ENCODE measurements at regions not wholly inside any gene's neighbourhood (a gene's known extent, or its start where the extent isn't known, plus 50 kb on each side); places are given as distances from the start of the nearest gene placed in this dataset.

DNA sequence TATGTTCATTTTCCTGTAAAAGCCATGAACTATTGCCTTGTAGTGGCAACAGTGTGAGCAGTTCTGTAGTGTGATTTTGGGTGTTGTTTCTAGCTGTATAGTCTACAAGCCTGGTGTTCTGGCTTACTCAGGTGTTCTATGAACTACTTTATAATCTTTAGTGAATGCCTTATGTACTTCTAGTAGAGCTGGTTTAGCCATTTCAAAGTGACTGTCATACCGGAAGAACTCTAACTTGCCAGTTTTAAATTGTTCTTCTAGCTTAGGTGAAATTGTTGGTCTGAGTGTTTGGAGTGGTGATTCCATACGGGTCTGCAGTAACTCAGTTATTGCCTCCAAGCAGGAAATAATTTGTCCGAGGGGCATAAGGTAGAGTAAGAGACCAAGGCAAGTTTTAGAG is 150.2 kb upstream of the ZNF184 start:
- Histone ChIP-seq H3K36me3 (ENCODE audit: control insufficient read depth in 1 of 2, insufficient read depth in 2 of 2, low read length in 1 of 2) (no peaks in the 10 kb centered on the region), H3K27me3 (ENCODE audit: control insufficient read depth in 1 of 2, insufficient read depth in 2 of 2, low read length in 1 of 2) (peaks cover 0 to 1% of the 10 kb centered on the region in 2 donors), H3K27ac (ENCODE audit: low read depth in 1 of 2, low read length in 2 of 2) (no peak overlapping the region), H3K9me3 (ENCODE audit: control insufficient read depth, low read length) (no peaks in the 10 kb centered on the region), H3K4me3 (ENCODE audit: low read length in 2 of 2) (no peak overlapping the region), H3K4me1 (ENCODE audit: control insufficient read depth in 1 of 2, insufficient read depth in 2 of 2, low read length in 2 of 2) (no peaks in the 10 kb centered on the region)
- intact Hi-C loops (cut with DNase I): no loop called here
- 54 to 63% methylated on average over 3 of the region's 3 CpGs for WGBS, 2 donors
- ATAC-seq (ENCODE audit: low FRiP score): no peak
- no peak for DNase-seq

DNA sequence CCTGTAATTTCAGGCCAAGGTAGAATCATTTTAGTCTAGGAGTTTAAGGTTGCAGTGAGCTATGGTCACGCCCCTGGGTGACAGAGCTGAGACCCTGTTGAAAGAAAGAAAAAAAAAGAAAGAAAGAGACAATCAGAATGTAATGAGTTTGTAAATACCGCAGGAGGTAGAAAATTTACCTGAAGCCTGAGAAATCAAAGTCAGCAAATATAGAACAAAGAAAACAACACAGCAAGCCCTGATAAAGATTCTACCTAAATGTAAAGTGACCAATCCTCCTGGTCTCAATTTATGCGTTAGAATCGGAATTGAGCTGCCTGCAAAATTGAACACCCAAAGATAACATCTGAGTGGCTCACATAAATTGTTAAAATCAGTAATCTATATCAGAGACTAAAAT is 146.5 kb upstream of the ZNF184 start:
- no peaks in the 10 kb centered on the region for H3K27me3 ChIP-seq (ENCODE audit: control insufficient read depth in 1 of 2, insufficient read depth in 2 of 2, low read length in 1 of 2)
- no peaks in the 10 kb centered on the region for H3K4me1 ChIP-seq (ENCODE audit: control insufficient read depth in 1 of 2, insufficient read depth in 2 of 2, low read length in 2 of 2)
- H3K27ac ChIP-seq (ENCODE audit: low read depth in 1 of 2, low read length in 2 of 2): no peak overlapping the region
- H3K4me3 ChIP-seq (ENCODE audit: low read length in 2 of 2): no peak overlapping the region
- intact Hi-C loops (cut with DNase I): no loop called here
- no peak for ATAC-seq (ENCODE audit: low FRiP score)
- WGBS, 2 donors: 73 to 83% methylated on average over 4 of the region's 4 CpGs
- H3K36me3 ChIP-seq (ENCODE audit: control insufficient read depth in 1 of 2, insufficient read depth in 2 of 2, low read length in 1 of 2): no peaks in the 10 kb centered on the region
- DNase-seq: no peak
- H3K9me3 ChIP-seq (ENCODE audit: control insufficient read depth, low read length): no peaks in the 10 kb centered on the region

DNA sequence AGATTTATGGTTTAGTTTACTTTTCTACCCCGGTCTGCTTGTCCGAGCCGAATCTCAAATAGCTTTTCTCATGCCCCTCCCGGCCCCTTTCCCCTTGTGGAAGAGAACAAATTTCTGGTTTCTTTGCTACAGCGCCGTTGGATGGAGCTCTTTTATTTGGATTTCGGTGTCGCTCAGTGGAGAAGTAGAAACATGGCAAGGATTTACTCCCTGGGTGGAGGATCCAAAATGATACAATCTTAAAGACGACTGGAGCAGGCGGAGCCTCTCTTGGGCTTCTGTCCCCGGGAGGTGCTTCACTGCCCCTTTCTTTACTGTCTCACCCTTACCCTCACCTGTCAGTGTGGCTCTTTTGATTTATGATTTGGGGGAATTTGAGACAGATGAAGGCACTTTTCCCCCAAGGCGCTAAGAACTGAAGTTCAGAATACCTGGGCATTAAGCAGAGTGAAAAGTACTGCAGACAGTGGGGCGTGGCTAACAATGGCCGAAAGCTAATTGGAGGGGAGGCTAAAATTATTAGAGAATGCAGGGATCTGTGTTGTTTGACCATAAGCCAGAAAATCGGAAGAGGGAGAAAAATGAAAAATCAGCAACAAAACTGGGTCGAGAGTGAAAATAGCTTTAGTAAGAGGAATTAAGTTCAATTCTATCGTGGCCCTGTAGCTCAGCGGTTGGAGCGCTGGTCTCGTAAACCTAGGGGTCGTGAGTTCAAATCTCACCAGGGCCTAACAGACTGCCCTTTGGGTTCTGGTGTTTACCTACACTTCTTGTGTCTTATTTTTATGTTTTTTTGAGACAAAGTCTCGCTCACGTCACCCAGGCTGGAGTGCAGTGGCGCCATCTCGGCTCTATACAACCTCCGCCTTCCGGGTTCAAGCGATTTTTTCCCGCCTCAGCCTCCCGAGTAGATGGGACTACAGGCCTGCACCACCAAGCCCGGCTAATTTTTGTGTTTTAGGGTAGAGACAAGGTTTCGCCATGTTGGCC is 145.1 kb upstream of the ZNF184 start:
- Histone ChIP-seq H3K4me1 (ENCODE audit: control insufficient read depth in 1 of 2, insufficient read depth in 2 of 2, low read length in 2 of 2) (no peaks in the 10 kb centered on the region), H3K9me3 (ENCODE audit: control insufficient read depth, low read length) (peaks cover 3% of the 10 kb centered on the region), H3K4me3 (ENCODE audit: low read length in 2 of 2) (no peak overlapping the region), H3K27ac (ENCODE audit: low read depth in 1 of 2, low read length in 2 of 2) (no peak overlapping the region), H3K36me3 (ENCODE audit: control insufficient read depth in 1 of 2, insufficient read depth in 2 of 2, low read length in 1 of 2) (no peaks in the 10 kb centered on the region), H3K27me3 (ENCODE audit: control insufficient read depth in 1 of 2, insufficient read depth in 2 of 2, low read length in 1 of 2) (no peaks in the 10 kb centered on the region)
- intact Hi-C loops (cut with DNase I): no loop called here
- WGBS, 2 donors: 27 to 32% methylated on average over 32 of the region's 32 CpGs
- DNase-seq: no peak
- peak; percentile 19 for ATAC-seq (ENCODE audit: low FRiP score)

DNA sequence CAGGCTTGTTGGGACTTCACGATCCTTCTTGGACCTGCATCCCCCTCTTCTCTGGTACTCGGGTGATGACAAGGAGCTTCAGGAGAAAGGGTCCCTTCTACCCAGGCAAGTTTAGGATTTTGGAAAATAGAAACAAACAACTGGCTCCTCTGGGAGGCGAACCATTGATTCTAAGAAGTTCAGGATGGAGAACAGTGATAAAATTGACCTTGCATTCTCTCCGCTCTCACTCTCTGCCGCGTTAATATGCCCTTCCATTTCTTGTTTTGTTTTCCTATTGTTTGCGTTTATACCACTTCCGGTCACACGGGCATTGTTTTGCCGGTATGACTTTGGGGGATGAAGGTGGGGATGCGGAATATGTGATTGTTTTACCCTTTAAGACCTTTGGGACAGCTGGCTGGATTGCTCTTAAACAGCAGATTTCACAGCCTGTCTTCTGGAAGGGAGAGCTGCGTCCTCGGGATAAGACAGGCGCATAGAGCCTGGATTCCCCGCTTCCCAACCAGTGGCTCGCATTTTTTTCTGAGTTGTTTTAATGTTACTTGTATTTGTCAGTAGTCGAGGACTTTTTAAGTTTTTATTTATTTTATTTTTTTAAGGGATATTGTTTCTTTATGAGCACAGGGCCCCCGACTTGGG is 144.3 kb upstream of the ZNF184 start:
- Histone ChIP-seq H3K4me1 (ENCODE audit: control insufficient read depth in 1 of 2, insufficient read depth in 2 of 2, low read length in 2 of 2) (no peaks in the 10 kb centered on the region), H3K9me3 (ENCODE audit: control insufficient read depth, low read length) (peaks cover 3% of the 10 kb centered on the region), H3K36me3 (ENCODE audit: control insufficient read depth in 1 of 2, insufficient read depth in 2 of 2, low read length in 1 of 2) (no peaks in the 10 kb centered on the region), H3K27ac (ENCODE audit: low read depth in 1 of 2, low read length in 2 of 2) (no peak overlapping the region), H3K27me3 (ENCODE audit: control insufficient read depth in 1 of 2, insufficient read depth in 2 of 2, low read length in 1 of 2) (no peaks in the 10 kb centered on the region), H3K4me3 (ENCODE audit: low read length in 2 of 2) (peak overlapping the region in 1 of 2 donors; percentile 21)
- intact Hi-C loops (cut with DNase I): no loop called here
- 2 to 3% methylated on average over 18 of the region's 18 CpGs for WGBS, 2 donors
- DNase-seq (no peak), ATAC-seq (ENCODE audit: low FRiP score) (no peak)

DNA sequence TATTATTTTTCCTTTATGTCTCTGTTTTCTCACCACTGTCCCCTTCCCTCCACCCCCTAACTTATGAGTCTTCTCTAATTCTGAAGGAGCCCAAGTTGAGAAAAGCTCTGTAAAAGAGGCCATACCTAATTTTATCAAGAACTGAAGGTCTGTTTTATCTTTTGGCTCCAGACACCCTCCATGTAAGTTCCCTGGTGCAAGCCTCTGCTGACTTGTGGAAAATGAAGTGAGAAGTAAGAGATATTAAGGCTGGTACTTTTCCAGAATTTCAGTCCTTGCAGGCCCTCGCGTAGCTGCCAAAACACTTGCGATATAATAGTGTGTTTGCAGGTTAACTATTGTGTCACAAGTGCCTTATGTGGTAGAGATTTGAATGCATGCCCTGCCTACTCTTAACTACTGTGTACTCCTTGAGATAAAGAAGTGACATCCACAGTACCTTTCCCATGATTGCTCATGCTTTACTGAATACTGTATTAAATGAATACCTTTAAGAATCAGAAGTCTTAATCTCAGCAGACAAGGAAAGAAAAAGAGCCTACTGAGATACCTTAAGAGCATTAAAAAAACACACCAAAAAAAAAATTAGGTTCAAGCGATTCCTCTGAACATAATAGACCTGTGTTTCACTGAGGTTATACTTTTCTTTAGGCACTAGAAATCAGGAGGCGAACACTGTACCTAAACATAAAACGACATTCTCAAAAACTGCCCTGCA is 143.6 kb upstream of the ZNF184 start:
- 20 to 31% methylated on average over 6 of the region's 6 CpGs for WGBS, 2 donors
- ATAC-seq (ENCODE audit: low FRiP score): no peak
- Histone ChIP-seq H3K27ac (ENCODE audit: low read depth in 1 of 2, low read length in 2 of 2) (no peak overlapping the region), H3K4me3 (ENCODE audit: low read length in 2 of 2) (no peak overlapping the region), H3K27me3 (ENCODE audit: control insufficient read depth in 1 of 2, insufficient read depth in 2 of 2, low read length in 1 of 2) (no peaks in the 10 kb centered on the region), H3K9me3 (ENCODE audit: control insufficient read depth, low read length) (peaks cover 3% of the 10 kb centered on the region), H3K4me1 (ENCODE audit: control insufficient read depth in 1 of 2, insufficient read depth in 2 of 2, low read length in 2 of 2) (no peaks in the 10 kb centered on the region), H3K36me3 (ENCODE audit: control insufficient read depth in 1 of 2, insufficient read depth in 2 of 2, low read length in 1 of 2) (no peaks in the 10 kb centered on the region)
- DNase-seq: no peak
- intact Hi-C loops (cut with DNase I): no loop called here

DNA sequence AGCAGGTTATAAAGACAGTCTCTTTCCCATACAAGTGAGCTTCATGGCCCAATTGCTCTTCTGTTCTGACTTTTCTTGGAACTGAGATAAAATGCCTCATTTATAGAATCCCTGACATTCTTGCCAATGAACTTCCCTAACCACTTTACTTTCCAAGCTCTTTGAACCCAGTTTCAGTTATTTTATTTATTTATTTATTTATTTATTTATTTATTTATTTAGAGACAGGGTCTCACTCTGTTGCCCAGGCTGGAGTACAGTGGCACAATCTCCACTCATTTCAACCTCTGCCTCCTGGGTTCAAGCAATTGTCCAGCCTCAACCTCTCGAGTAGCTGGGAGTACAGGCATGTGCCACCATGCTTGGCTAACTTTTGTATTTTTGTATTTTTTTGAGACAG is 138.5 kb upstream of the ZNF184 start:
- DNase-seq (no peak), ATAC-seq (ENCODE audit: low FRiP score) (no peak)
- Histone ChIP-seq H3K27me3 (ENCODE audit: control insufficient read depth in 1 of 2, insufficient read depth in 2 of 2, low read length in 1 of 2) (peaks cover 1 to 3% of the 10 kb centered on the region in 2 donors), H3K36me3 (ENCODE audit: control insufficient read depth in 1 of 2, insufficient read depth in 2 of 2, low read length in 1 of 2) (no peaks in the 10 kb centered on the region), H3K9me3 (ENCODE audit: control insufficient read depth, low read length) (peaks cover 3% of the 10 kb centered on the region), H3K27ac (ENCODE audit: low read depth in 1 of 2, low read length in 2 of 2) (no peak overlapping the region), H3K4me3 (ENCODE audit: low read length in 2 of 2) (no peak overlapping the region), H3K4me1 (ENCODE audit: control insufficient read depth in 1 of 2, insufficient read depth in 2 of 2, low read length in 2 of 2) (no peaks in the 10 kb centered on the region)
- intact Hi-C loops (cut with DNase I): no loop called here
- 75 to 78% methylated on average over 1 of the region's 1 CpG for WGBS, 2 donors

DNA sequence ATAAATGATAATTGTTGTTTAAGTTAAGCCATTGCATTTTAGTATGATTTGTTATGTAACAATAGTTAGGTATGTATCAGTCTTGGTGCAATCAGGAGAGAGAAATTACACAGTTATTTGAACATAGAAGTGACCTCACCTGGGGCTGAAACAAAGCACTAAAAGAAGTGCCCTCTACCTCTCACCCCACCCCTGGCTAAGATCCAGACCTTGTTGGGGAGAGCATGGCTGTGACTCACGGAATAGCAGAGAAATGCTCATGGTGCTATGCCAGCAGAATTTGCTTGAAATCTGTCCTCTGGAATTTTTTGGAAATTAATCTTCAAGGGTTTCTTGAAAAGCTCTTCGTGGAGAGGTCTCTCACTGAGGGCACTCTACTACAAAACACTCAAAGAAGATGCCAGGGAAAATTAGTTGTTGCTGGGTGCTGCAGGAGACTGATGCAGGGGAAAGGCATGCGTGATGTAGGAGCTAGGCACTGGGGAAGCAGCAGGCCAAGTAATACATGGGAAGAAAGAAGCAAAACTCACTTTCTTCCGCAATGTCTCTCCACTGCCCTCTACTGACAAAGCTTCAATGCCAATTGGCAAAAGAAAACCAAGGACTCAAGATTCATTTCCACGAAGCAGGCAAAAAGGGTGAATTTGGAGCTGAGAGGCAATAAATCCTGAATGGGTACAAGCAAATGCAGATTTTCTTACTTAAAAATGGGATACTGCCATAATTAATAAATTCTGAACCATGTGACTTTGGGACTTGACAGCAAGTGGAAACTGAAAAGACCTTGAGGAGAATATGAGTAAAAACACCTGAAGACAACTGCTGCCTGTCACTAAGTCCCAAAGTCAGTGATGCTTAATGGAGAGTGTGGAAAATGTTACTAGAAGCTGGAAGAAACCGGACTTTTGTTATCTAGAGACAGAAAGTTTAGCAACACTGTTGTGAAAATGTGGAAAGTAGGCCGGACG is 136.3 kb upstream of the ZNF184 start:
- H3K27me3 ChIP-seq (ENCODE audit: control insufficient read depth in 1 of 2, insufficient read depth in 2 of 2, low read length in 1 of 2): peaks cover 1 to 3% of the 10 kb centered on the region in 2 donors
- no peaks in the 10 kb centered on the region for H3K4me1 ChIP-seq (ENCODE audit: control insufficient read depth in 1 of 2, insufficient read depth in 2 of 2, low read length in 2 of 2)
- ATAC-seq (ENCODE audit: low FRiP score): no peak

More for the DNA sequence above, 136.3 kb upstream of the ZNF184 start:
- WGBS, 2 donors: 37 to 42% methylated on average over 8 of the region's 8 CpGs
- Histone ChIP-seq H3K36me3 (ENCODE audit: control insufficient read depth in 1 of 2, insufficient read depth in 2 of 2, low read length in 1 of 2) (no peaks in the 10 kb centered on the region), H3K27ac (ENCODE audit: low read depth in 1 of 2, low read length in 2 of 2) (no peak overlapping the region), H3K4me3 (ENCODE audit: low read length in 2 of 2) (no peak overlapping the region), H3K9me3 (ENCODE audit: control insufficient read depth, low read length) (peaks cover 3% of the 10 kb centered on the region)
- no peak for DNase-seq
- intact Hi-C loops (cut with DNase I): no loop called here
